ENCODE measurements at regions not wholly inside any gene's neighbourhood (a gene's known extent, or its start where the extent isn't known, plus 50 kb on each side); places are given as distances from the start of the nearest gene placed in this dataset.

DNA sequence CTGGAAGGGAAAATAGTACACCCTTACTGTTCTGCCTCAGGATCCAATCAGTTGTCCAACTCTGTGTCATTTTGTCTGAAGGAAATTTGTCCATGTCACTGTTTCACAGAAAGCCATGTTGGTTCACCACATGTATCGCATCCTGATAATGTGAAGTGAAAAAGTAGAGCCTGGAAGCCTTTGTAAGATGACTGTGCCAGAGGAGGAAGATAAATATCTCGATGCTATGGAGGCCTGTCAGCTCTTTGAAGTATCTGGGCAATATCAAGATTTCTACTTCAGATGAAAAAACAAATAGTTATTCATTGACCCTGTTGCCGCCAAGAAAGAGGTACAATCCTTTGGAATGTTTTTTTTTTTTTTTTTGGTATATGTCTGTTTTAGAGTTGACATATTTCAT is 270.5 kb downstream of the PHF14 start:
- Histone ChIP-seq H3K9me3 (ENCODE audit: control insufficient read depth in 1 of 2, low read length in 2 of 2) (no peaks in the 10 kb centered on the region), H3K9ac (ENCODE audit: low read depth in 1 of 2, low read length in 2 of 2) (no peak overlapping the region), H3K36me3 (ENCODE audit: control insufficient read depth in 1 of 2, insufficient read depth in 2 of 2, low read length in 2 of 2) (no peaks in the 10 kb centered on the region), H3K4me3 (ENCODE audit: low read depth in 1 of 2, low read length in 2 of 2) (no peak overlapping the region), H3K27me3 (ENCODE audit: control insufficient read depth in 1 of 2, insufficient read depth in 2 of 2, low read length in 2 of 2) (no peaks in the 10 kb centered on the region), H3K4me1 (ENCODE audit: control insufficient read depth in 1 of 2, insufficient read depth in 2 of 2, low read length in 2 of 2) (no peaks in the 10 kb centered on the region), H3K27ac (ENCODE audit: low read depth, low read length) (no peak overlapping the region)

DNA sequence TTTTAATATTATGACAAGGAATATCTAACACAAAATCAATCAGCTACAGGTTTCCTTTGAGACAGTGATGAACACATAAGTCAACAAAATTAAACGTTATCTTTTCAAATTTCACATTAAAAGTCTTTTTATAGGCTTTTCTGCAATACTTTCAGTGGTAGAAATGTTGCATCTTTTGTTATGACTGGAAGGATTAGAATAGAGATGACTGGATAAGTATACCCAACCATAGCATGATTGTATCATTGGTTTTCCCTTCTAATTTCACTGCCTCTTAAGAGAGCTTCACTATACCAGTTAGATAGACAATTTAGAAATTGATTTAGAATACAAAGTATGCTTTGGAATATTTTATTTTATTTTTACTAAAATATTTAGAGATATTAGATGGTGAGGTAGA is 273.9 kb downstream of the PHF14 start:
- Histone ChIP-seq H3K36me3 (ENCODE audit: control insufficient read depth in 1 of 2, insufficient read depth in 2 of 2, low read length in 2 of 2) (no peaks in the 10 kb centered on the region), H3K4me3 (ENCODE audit: low read depth in 1 of 2, low read length in 2 of 2) (no peak overlapping the region), H3K9ac (ENCODE audit: low read depth in 1 of 2, low read length in 2 of 2) (no peak overlapping the region), H3K4me1 (ENCODE audit: control insufficient read depth in 1 of 2, insufficient read depth in 2 of 2, low read length in 2 of 2) (no peaks in the 10 kb centered on the region), H3K27me3 (ENCODE audit: control insufficient read depth in 1 of 2, insufficient read depth in 2 of 2, low read length in 2 of 2) (no peaks in the 10 kb centered on the region), H3K27ac (ENCODE audit: low read depth, low read length) (no peak overlapping the region), H3K9me3 (ENCODE audit: control insufficient read depth in 1 of 2, low read length in 2 of 2) (no peaks in the 10 kb centered on the region)

DNA sequence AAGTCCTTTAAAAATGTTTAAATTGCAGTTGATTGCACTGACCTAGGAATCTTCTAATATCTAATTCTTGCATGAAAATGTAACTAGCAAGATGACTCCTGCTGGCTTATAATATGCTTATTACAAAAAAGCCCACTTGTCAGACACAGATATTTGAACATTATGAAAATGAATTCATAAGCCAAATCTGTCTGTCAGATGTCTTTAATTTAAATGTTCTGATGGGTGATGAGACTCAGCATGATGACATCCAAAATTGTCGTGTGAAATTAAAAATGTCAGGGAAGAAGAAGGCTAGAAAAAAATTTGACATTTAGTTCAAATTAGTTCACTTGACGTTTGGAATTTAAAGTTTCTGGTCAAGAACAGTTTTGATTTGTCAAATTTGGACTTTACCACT is 277.8 kb downstream of the PHF14 start:
- Histone ChIP-seq H3K9ac (ENCODE audit: low read depth in 1 of 2, low read length in 2 of 2) (no peak overlapping the region), H3K9me3 (ENCODE audit: control insufficient read depth in 1 of 2, low read length in 2 of 2) (no peaks in the 10 kb centered on the region), H3K27me3 (ENCODE audit: control insufficient read depth in 1 of 2, insufficient read depth in 2 of 2, low read length in 2 of 2) (no peaks in the 10 kb centered on the region), H3K4me3 (ENCODE audit: low read depth in 1 of 2, low read length in 2 of 2) (no peak overlapping the region), H3K36me3 (ENCODE audit: control insufficient read depth in 1 of 2, insufficient read depth in 2 of 2, low read length in 2 of 2) (no peaks in the 10 kb centered on the region), H3K4me1 (ENCODE audit: control insufficient read depth in 1 of 2, insufficient read depth in 2 of 2, low read length in 2 of 2) (no peaks in the 10 kb centered on the region), H3K27ac (ENCODE audit: low read depth, low read length) (no peak overlapping the region)

DNA sequence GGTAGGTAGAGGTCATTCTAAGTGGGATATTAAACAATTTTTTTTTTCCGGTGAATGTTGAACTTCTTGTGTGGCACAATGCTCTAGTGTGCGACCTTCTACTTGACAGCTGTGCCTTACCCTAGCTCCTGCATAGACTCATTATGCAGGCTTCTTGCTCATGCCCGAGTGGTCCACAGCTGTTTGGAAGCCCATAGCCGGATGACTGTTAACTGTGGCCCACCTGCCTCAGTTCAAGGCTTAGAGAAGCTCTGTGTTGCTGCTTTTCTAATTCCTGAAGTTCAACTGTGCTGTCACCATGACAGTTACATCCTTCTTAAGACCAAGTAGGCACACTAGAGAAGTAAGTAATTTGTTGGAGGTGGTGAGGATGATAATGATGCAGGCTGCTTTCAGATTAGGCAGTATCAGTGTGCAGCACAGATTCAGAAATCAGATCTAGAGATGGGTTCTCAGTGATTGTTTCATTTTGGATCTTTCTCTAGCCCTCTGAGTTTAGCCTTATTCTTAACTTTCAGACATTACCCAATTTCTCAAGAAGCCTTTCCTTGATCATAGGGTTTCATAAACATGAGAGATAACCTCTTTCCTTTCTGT is 278.4 kb downstream of the PHF14 start:
- Histone ChIP-seq H3K27me3 (ENCODE audit: control insufficient read depth in 1 of 2, insufficient read depth in 2 of 2, low read length in 2 of 2) (no peaks in the 10 kb centered on the region), H3K36me3 (ENCODE audit: control insufficient read depth in 1 of 2, insufficient read depth in 2 of 2, low read length in 2 of 2) (no peaks in the 10 kb centered on the region), H3K9ac (ENCODE audit: low read depth in 1 of 2, low read length in 2 of 2) (no peak overlapping the region), H3K27ac (ENCODE audit: low read depth, low read length) (no peak overlapping the region), H3K4me3 (ENCODE audit: low read depth in 1 of 2, low read length in 2 of 2) (no peak overlapping the region), H3K9me3 (ENCODE audit: control insufficient read depth in 1 of 2, low read length in 2 of 2) (no peaks in the 10 kb centered on the region), H3K4me1 (ENCODE audit: control insufficient read depth in 1 of 2, insufficient read depth in 2 of 2, low read length in 2 of 2) (no peaks in the 10 kb centered on the region)

DNA sequence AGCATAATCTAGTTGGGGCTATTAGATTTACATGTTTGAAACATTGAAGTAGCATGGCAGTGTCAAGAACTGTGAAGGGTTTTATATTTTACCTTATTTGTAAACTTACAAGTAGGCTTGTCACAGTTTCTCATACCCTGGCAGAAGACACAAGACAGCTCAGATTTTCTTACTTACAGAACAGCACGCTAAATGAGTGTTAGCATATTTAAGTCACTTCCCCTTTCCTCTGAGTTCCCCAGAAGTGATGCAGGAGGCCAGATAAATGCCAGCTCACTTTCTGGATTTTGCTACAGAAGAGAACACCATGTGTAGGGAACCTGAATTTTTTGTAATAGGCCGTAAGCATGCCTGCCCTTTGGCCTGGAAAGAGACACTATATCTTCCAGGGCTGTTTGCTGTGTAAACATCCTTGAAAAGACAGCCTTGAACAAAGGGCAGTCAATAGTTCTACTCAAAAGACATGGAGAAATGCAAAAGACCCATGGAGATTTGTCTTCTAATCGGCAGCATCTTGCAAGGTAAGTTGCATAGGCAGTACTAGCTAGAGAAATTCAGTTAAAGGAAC is 279.1 kb downstream of the PHF14 start:
- no peaks in the 10 kb centered on the region for H3K36me3 ChIP-seq (ENCODE audit: control insufficient read depth in 1 of 2, insufficient read depth in 2 of 2, low read length in 2 of 2)
- H3K9ac ChIP-seq (ENCODE audit: low read depth in 1 of 2, low read length in 2 of 2), result no peak overlapping the region
- no peaks in the 10 kb centered on the region for H3K27me3 ChIP-seq (ENCODE audit: control insufficient read depth in 1 of 2, insufficient read depth in 2 of 2, low read length in 2 of 2)
- H3K27ac ChIP-seq (ENCODE audit: low read depth, low read length), result no peak overlapping the region
- H3K9me3 ChIP-seq (ENCODE audit: control insufficient read depth in 1 of 2, low read length in 2 of 2), result no peaks in the 10 kb centered on the region
- H3K4me3 ChIP-seq (ENCODE audit: low read depth in 1 of 2, low read length in 2 of 2), result no peak overlapping the region
- no peaks in the 10 kb centered on the region for H3K4me1 ChIP-seq (ENCODE audit: control insufficient read depth in 1 of 2, insufficient read depth in 2 of 2, low read length in 2 of 2)

DNA sequence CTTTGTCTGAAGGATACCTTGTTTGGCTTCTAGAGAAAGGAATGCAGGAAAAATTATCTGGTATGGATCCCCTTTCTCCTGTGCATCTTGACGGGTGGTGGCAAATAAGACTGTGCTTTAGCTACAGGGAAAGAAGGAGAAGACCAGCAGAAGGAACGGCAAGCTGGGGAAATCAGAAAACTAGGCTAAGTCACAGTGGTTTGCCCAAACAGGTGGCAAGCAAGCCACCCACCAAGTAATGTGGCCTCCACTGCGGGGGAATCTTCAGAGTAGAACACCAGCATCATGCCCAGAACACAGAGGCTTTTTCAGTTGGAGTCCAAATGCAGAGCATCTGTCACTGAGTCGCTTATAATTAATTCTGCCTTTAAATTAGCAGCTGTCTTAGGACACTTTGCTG is 282.8 kb downstream of the PHF14 start:
- no peaks in the 10 kb centered on the region for H3K27me3 ChIP-seq (ENCODE audit: control insufficient read depth in 1 of 2, insufficient read depth in 2 of 2, low read length in 2 of 2)
- no peaks in the 10 kb centered on the region for H3K36me3 ChIP-seq (ENCODE audit: control insufficient read depth in 1 of 2, insufficient read depth in 2 of 2, low read length in 2 of 2)
- no peak overlapping the region for H3K9ac ChIP-seq (ENCODE audit: low read depth in 1 of 2, low read length in 2 of 2)
- no peak overlapping the region for H3K4me3 ChIP-seq (ENCODE audit: low read depth in 1 of 2, low read length in 2 of 2)
- no peak overlapping the region for H3K27ac ChIP-seq (ENCODE audit: low read depth, low read length)
- no peaks in the 10 kb centered on the region for H3K9me3 ChIP-seq (ENCODE audit: control insufficient read depth in 1 of 2, low read length in 2 of 2)
- H3K4me1 ChIP-seq (ENCODE audit: control insufficient read depth in 1 of 2, insufficient read depth in 2 of 2, low read length in 2 of 2), result no peaks in the 10 kb centered on the region

DNA sequence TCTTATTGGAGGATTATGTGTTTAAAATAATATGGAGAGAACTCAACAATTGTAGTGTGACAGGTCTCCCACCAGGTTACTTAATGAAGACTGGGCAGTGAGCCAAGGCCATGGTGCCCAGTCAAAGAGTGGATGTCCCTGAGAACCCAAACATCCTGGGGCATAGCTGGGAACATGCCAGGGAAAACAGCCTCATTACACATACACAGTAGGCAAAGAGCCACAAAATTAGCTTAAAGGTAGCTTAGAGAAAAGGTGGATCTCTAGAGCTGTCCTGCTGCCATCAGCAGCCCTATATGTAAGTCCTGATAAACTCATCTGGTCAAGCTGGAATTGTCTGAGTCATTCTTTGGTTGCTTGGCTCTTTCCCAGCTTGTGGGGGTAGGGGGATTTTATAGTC is 287.8 kb downstream of the PHF14 start:
- no peaks in the 10 kb centered on the region for H3K9me3 ChIP-seq (ENCODE audit: control insufficient read depth in 1 of 2, low read length in 2 of 2)
- H3K4me1 ChIP-seq (ENCODE audit: control insufficient read depth in 1 of 2, insufficient read depth in 2 of 2, low read length in 2 of 2), result no peaks in the 10 kb centered on the region
- no peak overlapping the region for H3K9ac ChIP-seq (ENCODE audit: low read depth in 1 of 2, low read length in 2 of 2)
- no peak overlapping the region for H3K27ac ChIP-seq (ENCODE audit: low read depth, low read length)
- no peaks in the 10 kb centered on the region for H3K27me3 ChIP-seq (ENCODE audit: control insufficient read depth in 1 of 2, insufficient read depth in 2 of 2, low read length in 2 of 2)
- no peak overlapping the region for H3K4me3 ChIP-seq (ENCODE audit: low read depth in 1 of 2, low read length in 2 of 2)
- H3K36me3 ChIP-seq (ENCODE audit: control insufficient read depth in 1 of 2, insufficient read depth in 2 of 2, low read length in 2 of 2), result no peaks in the 10 kb centered on the region

DNA sequence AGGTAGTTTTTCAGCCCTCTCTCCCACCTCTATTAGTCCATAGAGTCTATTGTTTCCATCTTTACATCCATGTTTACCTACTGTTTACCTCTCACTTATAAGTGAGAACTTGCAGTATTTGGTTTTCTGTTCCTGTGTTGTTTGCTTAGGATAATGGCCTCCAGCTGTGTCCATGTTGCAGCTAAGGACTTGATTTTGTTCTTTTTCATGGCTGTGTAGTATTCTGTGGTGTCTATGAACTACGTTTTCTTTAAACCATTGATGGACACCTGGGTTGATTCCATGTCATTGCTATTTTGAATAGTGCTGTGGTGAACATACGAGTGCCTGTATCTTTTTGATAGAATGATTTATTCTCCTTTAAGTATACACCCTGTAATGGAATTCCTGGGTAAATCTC is 292.4 kb downstream of the PHF14 start:
- Histone ChIP-seq H3K9me3 (ENCODE audit: control insufficient read depth in 1 of 2, low read length in 2 of 2) (no peaks in the 10 kb centered on the region), H3K27ac (ENCODE audit: low read depth, low read length) (no peak overlapping the region), H3K4me1 (ENCODE audit: control insufficient read depth in 1 of 2, insufficient read depth in 2 of 2, low read length in 2 of 2) (no peaks in the 10 kb centered on the region), H3K4me3 (ENCODE audit: low read depth in 1 of 2, low read length in 2 of 2) (no peak overlapping the region), H3K27me3 (ENCODE audit: control insufficient read depth in 1 of 2, insufficient read depth in 2 of 2, low read length in 2 of 2) (no peaks in the 10 kb centered on the region), H3K36me3 (ENCODE audit: control insufficient read depth in 1 of 2, insufficient read depth in 2 of 2, low read length in 2 of 2) (no peaks in the 10 kb centered on the region), H3K9ac (ENCODE audit: low read depth in 1 of 2, low read length in 2 of 2) (no peak overlapping the region)

DNA sequence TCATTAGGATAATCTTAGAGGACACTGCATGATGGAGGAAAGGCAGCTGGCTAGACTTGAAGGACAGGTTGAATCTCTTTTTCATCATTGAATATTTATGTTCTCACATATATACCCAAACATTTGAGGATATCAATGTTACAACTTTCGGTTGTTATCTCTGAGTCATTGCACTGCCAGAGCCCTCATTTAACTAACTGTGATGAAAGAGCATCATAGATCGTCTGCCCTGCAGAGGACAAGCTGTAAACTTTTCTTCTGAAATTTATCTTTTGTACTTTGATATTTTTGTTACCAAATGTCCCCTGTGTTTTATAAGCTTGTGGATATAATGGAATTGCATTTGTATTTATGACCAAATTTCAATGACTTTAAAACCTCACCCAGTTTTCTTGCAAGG is 298.7 kb downstream of the PHF14 start:
- H3K27me3 ChIP-seq (ENCODE audit: control insufficient read depth in 1 of 2, insufficient read depth in 2 of 2, low read length in 2 of 2), result no peaks in the 10 kb centered on the region
- no peak overlapping the region for H3K4me3 ChIP-seq (ENCODE audit: low read depth in 1 of 2, low read length in 2 of 2)
- no peaks in the 10 kb centered on the region for H3K9me3 ChIP-seq (ENCODE audit: control insufficient read depth in 1 of 2, low read length in 2 of 2)
- no peak overlapping the region for H3K27ac ChIP-seq (ENCODE audit: low read depth, low read length)
- H3K9ac ChIP-seq (ENCODE audit: low read depth in 1 of 2, low read length in 2 of 2), result no peak overlapping the region
- H3K4me1 ChIP-seq (ENCODE audit: control insufficient read depth in 1 of 2, insufficient read depth in 2 of 2, low read length in 2 of 2), result no peaks in the 10 kb centered on the region
- no peaks in the 10 kb centered on the region for H3K36me3 ChIP-seq (ENCODE audit: control insufficient read depth in 1 of 2, insufficient read depth in 2 of 2, low read length in 2 of 2)

DNA sequence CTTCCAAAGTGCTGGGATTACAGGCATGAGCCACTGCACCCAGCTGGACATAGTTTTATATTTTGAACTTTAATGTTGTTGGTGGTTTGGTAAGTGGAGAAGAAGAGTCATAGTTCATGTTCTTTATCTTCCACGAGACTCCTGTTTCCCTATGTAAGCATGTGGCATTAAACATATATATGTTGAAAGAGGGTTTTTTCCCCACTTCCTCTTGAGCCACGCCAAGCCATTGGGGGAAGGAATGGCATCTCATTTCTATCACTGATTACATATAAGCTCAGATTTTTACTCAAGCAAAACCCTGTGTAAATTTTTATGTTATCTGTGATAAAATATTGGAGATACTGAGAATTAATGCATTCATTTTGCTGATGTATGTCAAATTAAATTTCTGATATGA is 300.4 kb downstream of the PHF14 start:
- Histone ChIP-seq H3K9me3 (ENCODE audit: control insufficient read depth in 1 of 2, low read length in 2 of 2) (no peaks in the 10 kb centered on the region), H3K9ac (ENCODE audit: low read depth in 1 of 2, low read length in 2 of 2) (no peak overlapping the region), H3K27me3 (ENCODE audit: control insufficient read depth in 1 of 2, insufficient read depth in 2 of 2, low read length in 2 of 2) (no peaks in the 10 kb centered on the region), H3K27ac (ENCODE audit: low read depth, low read length) (no peak overlapping the region), H3K36me3 (ENCODE audit: control insufficient read depth in 1 of 2, insufficient read depth in 2 of 2, low read length in 2 of 2) (no peaks in the 10 kb centered on the region), H3K4me1 (ENCODE audit: control insufficient read depth in 1 of 2, insufficient read depth in 2 of 2, low read length in 2 of 2) (no peaks in the 10 kb centered on the region), H3K4me3 (ENCODE audit: low read depth in 1 of 2, low read length in 2 of 2) (no peak overlapping the region)

DNA sequence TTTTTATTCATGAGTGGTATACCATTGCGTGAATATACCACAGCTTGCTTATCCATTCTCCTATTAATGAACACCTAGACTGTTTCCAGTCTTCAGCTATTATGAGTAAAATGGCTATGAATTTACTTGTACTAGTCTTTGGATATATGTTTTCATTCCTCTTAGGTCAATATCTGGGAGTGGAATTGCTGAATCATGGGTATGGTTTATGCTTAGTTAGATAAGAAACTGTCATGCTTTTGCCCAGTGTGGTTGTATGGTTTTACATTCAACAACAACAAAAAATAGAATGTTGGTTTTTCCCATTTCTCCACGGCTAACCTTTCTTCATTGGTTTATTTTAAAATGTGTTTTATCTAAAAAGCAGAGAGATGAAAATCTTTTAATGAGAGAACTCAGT is 308.3 kb downstream of the PHF14 start:
- H3K4me1 ChIP-seq (ENCODE audit: control insufficient read depth in 1 of 2, insufficient read depth in 2 of 2, low read length in 2 of 2), result no peaks in the 10 kb centered on the region
- H3K27ac ChIP-seq (ENCODE audit: low read depth, low read length), result no peak overlapping the region
- no peak overlapping the region for H3K4me3 ChIP-seq (ENCODE audit: low read depth in 1 of 2, low read length in 2 of 2)
- H3K9me3 ChIP-seq (ENCODE audit: control insufficient read depth in 1 of 2, low read length in 2 of 2), result no peaks in the 10 kb centered on the region
- H3K27me3 ChIP-seq (ENCODE audit: control insufficient read depth in 1 of 2, insufficient read depth in 2 of 2, low read length in 2 of 2), result no peaks in the 10 kb centered on the region
- no peaks in the 10 kb centered on the region for H3K36me3 ChIP-seq (ENCODE audit: control insufficient read depth in 1 of 2, insufficient read depth in 2 of 2, low read length in 2 of 2)
- H3K9ac ChIP-seq (ENCODE audit: low read depth in 1 of 2, low read length in 2 of 2), result no peak overlapping the region
